ENCODE measurements at regions not wholly inside any gene's neighbourhood (a gene's known extent, or its start where the extent isn't known, plus 50 kb on each side); places are given as distances from the start of the nearest gene placed in this dataset.

- Mint-ChIP-seq H3K27me3 (ENCODE audit: insufficient read depth) (peaks cover 8% of the 10 kb centered on the region), H3K4me1 (peaks cover 14% of the 10 kb centered on the region), H3K9me3 (no peaks in the 10 kb centered on the region), H3K36me3 (ENCODE audit: low read depth) (no peaks in the 10 kb centered on the region), H3K27ac (no peak overlapping the region), H3K4me3 (no peak overlapping the region)
- Histone ChIP-seq H3K9ac (ENCODE audit: extremely low read depth, low read length, poor library complexity, severe bottlenecking) (no peak overlapping the region), H3K36me3 (ENCODE audit: control insufficient read depth, insufficient read depth, low read length) (no peaks in the 10 kb centered on the region), H3K9me3 (ENCODE audit: control insufficient read depth, low read length) (no peaks in the 10 kb centered on the region), H3K4me1 (ENCODE audit: control insufficient read depth, insufficient read depth, low read length) (peaks cover 21% of the 10 kb centered on the region), H3K4me3 (ENCODE audit: low read length) (no peak overlapping the region), H3K27me3 (ENCODE audit: control insufficient read depth, insufficient read depth, low read length, poor library complexity, severe bottlenecking) (no peaks in the 10 kb centered on the region), H3K27ac (ENCODE audit: low read depth, low read length) (no peak overlapping the region)
- DNase-seq, result peak; percentile 35
- 94 to 95% methylated on average over 10 of the region's 10 CpGs for WGBS, 2 experiments (ENCODE audit: insufficient coverage in 1 of 2, insufficient read length in 1 of 2)
- TF ChIP-seq CTCF (conservative IDR thresholded peaks at IDR 0.05), result no peak
Measured at GRCh38 chr20:51188941-51189340, 166.0 kb upstream of the KCNG1 start.

- H3K4me3 ChIP-seq (ENCODE audit: low read length), result no peak overlapping the region
- Mint-ChIP-seq H3K4me1 (peaks cover 14% of the 10 kb centered on the region), H3K27me3 (ENCODE audit: insufficient read depth) (peaks cover 7% of the 10 kb centered on the region), H3K27ac (no peak overlapping the region), H3K9me3 (no peaks in the 10 kb centered on the region), H3K36me3 (ENCODE audit: low read depth) (no peaks in the 10 kb centered on the region), H3K4me3 (no peak overlapping the region)
- no peaks in the 10 kb centered on the region for H3K27me3 ChIP-seq (ENCODE audit: control insufficient read depth, insufficient read depth, low read length, poor library complexity, severe bottlenecking)
- H3K9me3 ChIP-seq (ENCODE audit: control insufficient read depth, low read length), result no peaks in the 10 kb centered on the region
- peaks cover 15% of the 10 kb centered on the region for H3K4me1 ChIP-seq (ENCODE audit: control insufficient read depth, insufficient read depth, low read length)
- 73 to 81% methylated on average over 5 to 8 of the region's 9 CpGs for WGBS, 2 experiments (ENCODE audit: insufficient coverage in 1 of 2, insufficient read length in 1 of 2)
- DNase-seq, result no peak
- no peak overlapping the region for H3K27ac ChIP-seq (ENCODE audit: low read depth, low read length)
- no peak overlapping the region for H3K9ac ChIP-seq (ENCODE audit: extremely low read depth, low read length, poor library complexity, severe bottlenecking)
- no peaks in the 10 kb centered on the region for H3K36me3 ChIP-seq (ENCODE audit: control insufficient read depth, insufficient read depth, low read length)
- TF ChIP-seq CTCF (conservative IDR thresholded peaks at IDR 0.05), result no peak
Measured at GRCh38 chr20:51187261-51187660, 164.4 kb upstream of the KCNG1 start.

GRCh38 chr20:51185861-51186260 lies 163.0 kb upstream of the KCNG1 start:
- Mint-ChIP-seq H3K9me3 (no peaks in the 10 kb centered on the region), H3K27ac (no peak overlapping the region), H3K27me3 (ENCODE audit: insufficient read depth) (peaks cover 7% of the 10 kb centered on the region), H3K4me1 (peaks cover 14% of the 10 kb centered on the region), H3K4me3 (no peak overlapping the region), H3K36me3 (ENCODE audit: low read depth) (no peaks in the 10 kb centered on the region)
- Histone ChIP-seq H3K36me3 (ENCODE audit: control insufficient read depth, insufficient read depth, low read length) (no peaks in the 10 kb centered on the region), H3K4me1 (ENCODE audit: control insufficient read depth, insufficient read depth, low read length) (peaks cover 15% of the 10 kb centered on the region), H3K9me3 (ENCODE audit: control insufficient read depth, low read length) (no peaks in the 10 kb centered on the region), H3K9ac (ENCODE audit: extremely low read depth, low read length, poor library complexity, severe bottlenecking) (no peak overlapping the region), H3K27me3 (ENCODE audit: control insufficient read depth, insufficient read depth, low read length, poor library complexity, severe bottlenecking) (no peaks in the 10 kb centered on the region), H3K27ac (ENCODE audit: low read depth, low read length) (no peak overlapping the region), H3K4me3 (ENCODE audit: low read length) (no peak overlapping the region)
- no peak for TF ChIP-seq CTCF (conservative IDR thresholded peaks at IDR 0.05)
- DNase-seq, result no peak
- WGBS, 2 experiments (ENCODE audit: insufficient coverage in 1 of 2, insufficient read length in 1 of 2), result 93 to 94% methylated on average over 4 of the region's 4 CpGs

Data from endodermal cell (in vitro differentiated cells).